H1 (cell line): ENCODE measurements at regions not wholly inside any gene's neighbourhood (a gene's known extent, or its start where the extent isn't known, plus 50 kb on each side); places are given as distances from the start of the nearest gene placed in this dataset.

Source experiments
- CTCF ChIA-PET: fragments of 300-600 bp; sonication (Branson Sonifier 250); formaldehyde crosslinking; loops from one replicate; lab custom pipeline; 2021; ENCODE audit not compliant: partially characterized antibody; lab: Charles Lee
- POLR2A ChIA-PET: fragments of 300-600 bp; sonication (Branson Sonifier 250); formaldehyde crosslinking; loops from one replicate; lab custom pipeline; 2021; ENCODE audit warnings: inconsistent platforms; ENCODE audit not compliant: partially characterized antibody; lab: Charles Lee
- DNase-seq, 2 experiments: peaks; one replicate each; pipeline versions ENCODE4 v3.0.0 to v3.0.0-alpha.2; 2010 to 2022; ENCODE audit warnings: low spot score in 2 of 2, low read depth in 1 of 2, mixed read lengths in 1 of 2
- FAIRE-seq: peaks from 2 replicates; lab custom pipeline; 2011; peaks lifted over from hg19 to GRCh38; lab: Jason Lieb, UNC
- H2AFZ ChIP-seq: 2 replicates; pipeline ENCODE4 v1.8.1; 2012; ENCODE audit warnings: low read length, inconsistent platforms
- H2AK5ac ChIP-seq: 2 replicates; pipeline ENCODE4 v1.6.1; 2013; ENCODE audit warnings: low read depth, low read length
- H2BK120ac ChIP-seq: replicated peaks from 2 replicates; pipeline ENCODE3; 2013; ENCODE audit warnings: low read depth, low read length, inconsistent platforms
- H2BK12ac ChIP-seq: 2 replicates; pipeline ENCODE4 v1.6.1; 2013; ENCODE audit warnings: low read depth, low read length
- H2BK15ac ChIP-seq: 2 replicates; pipeline ENCODE4 v1.6.1; 2013; ENCODE audit warnings: low read length
- H2BK20ac ChIP-seq: 2 replicates; pipeline ENCODE4 v1.6.1; 2013; ENCODE audit warnings: low read length
- H2BK5ac ChIP-seq: 2 replicates; pipeline ENCODE4 v1.6.1; 2013; ENCODE audit warnings: low read depth, low read length
- H3K14ac ChIP-seq: 2 replicates; pipeline ENCODE4 v1.6.1; 2013; ENCODE audit warnings: inconsistent platforms; ENCODE audit not compliant: insufficient read length
- H3K18ac ChIP-seq: 2 replicates; pipeline ENCODE4 v1.6.1; 2013; ENCODE audit warnings: low read length; ENCODE audit errors: extremely low read depth
- H3K23ac ChIP-seq: 2 replicates; pipeline ENCODE4 v1.6.1; 2013; ENCODE audit warnings: inconsistent platforms; ENCODE audit not compliant: insufficient read length
- H3K23me2 ChIP-seq: 2 replicates; pipeline ENCODE4 v1.6.1; 2013; ENCODE audit warnings: low read depth, low read length
- H3K27ac ChIP-seq: 2 replicates; pipeline ENCODE4 v1.6.1; 2011; ENCODE audit warnings: low read depth, low read length, inconsistent platforms
- H3K27me3 ChIP-seq, 4 experiments: replicated peaks in 1 of 4; 1 replicate in 1 of 4; 2 replicates in 3 of 4; pipeline versions ENCODE4 v1.6.1 to v1.8.1; 2011 to 2013; ENCODE audit warnings: low read length in 3 of 4, mild to moderate bottlenecking in 3 of 4, inconsistent platforms in 2 of 4, mixed read lengths in 2 of 4, moderate library complexity in 1 of 4; ENCODE audit not compliant: control insufficient read depth in 3 of 4, insufficient read depth in 3 of 4; ENCODE audit errors: extremely low read depth in 1 of 4
- H3K36me3 ChIP-seq, 4 experiments: 2 replicates each; pipeline versions ENCODE4 v1.6.1 to v1.8.1; 2011 to 2013; ENCODE audit warnings: mild to moderate bottlenecking in 4 of 4, low read length in 3 of 4, moderate library complexity in 2 of 4, control low read depth in 1 of 4, inconsistent platforms in 1 of 4; ENCODE audit not compliant: insufficient read depth in 4 of 4, control insufficient read depth in 2 of 4
- H3K4ac ChIP-seq: replicated peaks from 2 replicates; pipeline ENCODE3; 2013; ENCODE audit warnings: low read length, low read depth, mixed read lengths, inconsistent platforms; ENCODE audit not compliant: insufficient read length
- H3K4me1 ChIP-seq, 4 experiments: replicated peaks in 1 of 4; 1 replicate in 1 of 4; 2 replicates in 3 of 4; pipeline versions ENCODE4 v1.6.1 to v1.8.1; 2011 to 2013; ENCODE audit warnings: low read length in 3 of 4, inconsistent platforms in 2 of 4, mixed read lengths in 1 of 4; ENCODE audit not compliant: insufficient read depth in 4 of 4, control insufficient read depth in 3 of 4
- H3K4me2 ChIP-seq, 2 experiments: 2 replicates each; pipeline versions ENCODE4 v1.6.1 to v1.8.1; 2011 to 2013; ENCODE audit warnings: low read depth in 2 of 2, low read length in 2 of 2, control low read depth in 1 of 2, inconsistent platforms in 1 of 2, mild to moderate bottlenecking in 1 of 2; ENCODE audit not compliant: insufficient read depth in 1 of 2
- H3K4me3 ChIP-seq, 4 experiments: fragments of 200-600, 300-600 bp in 1 of 4; sonication (generic), shearing (Covaris generic), sonication (Bioruptor Twin) in 1 of 4; 2 replicates each; pipeline versions ENCODE4 v1.5.1 to v1.8.1; 2011 to 2016; ENCODE audit warnings: low read length in 4 of 4, low read depth in 3 of 4, control low read depth in 2 of 4, inconsistent platforms in 2 of 4, mild to moderate bottlenecking in 2 of 4, mixed read lengths in 1 of 4, moderate library complexity in 1 of 4; ENCODE audit not compliant: insufficient read depth in 2 of 4; ENCODE audit errors: extremely low read depth in 1 of 4
- H3K56ac ChIP-seq: replicated peaks from 2 replicates; pipeline ENCODE3; 2013; ENCODE audit warnings: low read depth, mild to moderate bottlenecking, mixed read lengths, low read length, inconsistent platforms; ENCODE audit not compliant: insufficient read length
- H3K79me1 ChIP-seq: 2 replicates; pipeline ENCODE4 v1.6.1; 2013; ENCODE audit warnings: low read depth, low read length, control low read depth
- H3K79me2 ChIP-seq, 2 experiments: 2 replicates each; pipeline versions ENCODE4 v1.6.1 to v1.8.1; 2012 to 2013; ENCODE audit warnings: low read length in 2 of 2, mild to moderate bottlenecking in 2 of 2, inconsistent platforms in 1 of 2; ENCODE audit not compliant: insufficient read depth in 2 of 2, control insufficient read depth in 1 of 2
- H3K9ac ChIP-seq, 4 experiments: replicated peaks in 1 of 4; 1 replicate in 1 of 4; 2 replicates in 3 of 4; pipeline versions ENCODE4 v1.6.1 to v1.8.1; 2011 to 2013; ENCODE audit warnings: low read depth in 3 of 4, low read length in 3 of 4, control low read depth in 2 of 4, mild to moderate bottlenecking in 2 of 4, moderate library complexity in 2 of 4, inconsistent platforms in 1 of 4; ENCODE audit errors: extremely low read depth in 1 of 4
- H3K9me3 ChIP-seq, 2 experiments: 2 replicates each; pipeline versions ENCODE4 v1.6.1 to v1.8.1; 2012 to 2013; ENCODE audit warnings: mild to moderate bottlenecking in 2 of 2, moderate library complexity in 2 of 2, control low read depth in 1 of 2, inconsistent platforms in 1 of 2, low read depth in 1 of 2, low read length in 1 of 2, mixed read lengths in 1 of 2; ENCODE audit not compliant: insufficient read depth in 2 of 2
- H4K20me1 ChIP-seq, 2 experiments: replicated peaks in 1 of 2; 2 replicates each; pipeline versions ENCODE3 to v1.8.1; 2011 to 2013; ENCODE audit warnings: inconsistent platforms in 2 of 2, low read length in 2 of 2, mild to moderate bottlenecking in 1 of 2; ENCODE audit not compliant: insufficient read depth in 2 of 2, control insufficient read depth in 1 of 2
- H4K5ac ChIP-seq: 2 replicates; pipeline ENCODE4 v1.6.1; 2013; ENCODE audit warnings: low read length, low read depth, mixed read lengths, inconsistent platforms; ENCODE audit not compliant: insufficient read length
- H4K8ac ChIP-seq: 2 replicates; pipeline ENCODE4 v1.8.0; 2013; ENCODE audit warnings: mild to moderate bottlenecking, moderate library complexity, low read length, inconsistent platforms; ENCODE audit not compliant: insufficient read depth; ENCODE audit errors: extremely low read depth
- H4K91ac ChIP-seq: replicated peaks from 2 replicates; pipeline ENCODE3; 2013; ENCODE audit warnings: low read length, mixed read lengths, inconsistent platforms; ENCODE audit not compliant: insufficient read length
- ASH2L ChIP-seq: fragments of 200-600, 300-600 bp; sonication (generic); IDR thresholded peaks from one replicate; pipeline ENCODE4 v1.7.1; 2017; ENCODE audit warnings: low read length
- BRCA1 ChIP-seq: IDR thresholded peaks from 2 replicates; pipeline ENCODE4 v1.6.1; 2012; ENCODE audit warnings: low read depth, low read length, improper control_type of control experiment
- CBX8 ChIP-seq: fragments of 300-800, 300-1000 bp; sonication (generic); IDR thresholded peaks from 2 replicates; pipeline ENCODE4 v1.7.1; 2016; ENCODE audit warnings: low read depth, low read length, borderline replicate concordance
- CEBPB ChIP-seq: IDR thresholded peaks from 2 replicates; pipeline ENCODE4 v1.6.1; 2012; ENCODE audit warnings: low read depth, low read length
- HDAC2 ChIP-seq, 2 experiments: fragments of 300-600 bp in 1 of 2; sonication (generic) in 1 of 2; IDR thresholded peaks; 2 replicates each; pipeline ENCODE4 v1.6.1; 2011 to 2012; ENCODE audit warnings: low read depth in 2 of 2, low read length in 2 of 2, mild to moderate bottlenecking in 2 of 2, moderate library complexity in 2 of 2, borderline replicate concordance in 1 of 2, inconsistent platforms in 1 of 2
- MAFK ChIP-seq: IDR thresholded peaks from 2 replicates; pipeline ENCODE4 v1.6.1; 2012; ENCODE audit warnings: low read depth, mild to moderate bottlenecking, improper control_type of control experiment, low read length
- NANOG ChIP-seq: IDR thresholded peaks from 2 replicates; pipeline ENCODE4 v1.6.1; 2011; ENCODE audit warnings: low read length, low read depth, mild to moderate bottlenecking, inconsistent platforms; ENCODE audit not compliant: insufficient read depth, poor library complexity, severe bottlenecking
- POU5F1 ChIP-seq: IDR thresholded peaks from 2 replicates; pipeline ENCODE4 v1.6.1; 2011; ENCODE audit warnings: low read depth, mild to moderate bottlenecking, low read length, moderate library complexity
- SP1 ChIP-seq: IDR thresholded peaks from 2 replicates; pipeline ENCODE4 v1.6.1; 2011; ENCODE audit warnings: low read depth, low read length
- ZNF274 ChIP-seq: IDR thresholded peaks from 2 replicates; pipeline ENCODE4 v1.7.0; 2012; ENCODE audit warnings: low read length, borderline replicate concordance; ENCODE audit errors: extremely low read depth
- WGBS, 2 experiments: shearing (Covaris generic) in 1 of 2; methylation state at CpG; one replicate each; pipeline versions ENCODE4 v1.1.6 to v1.1.7; 2013 to 2015; ENCODE audit warnings: low lambda C conversion rate in 2 of 2, mixed read lengths in 2 of 2, inconsistent platforms in 1 of 2, low coverage in 1 of 2, missing lambda C conversion rate in 1 of 2; ENCODE audit not compliant: insufficient replicate concordance in 2 of 2, insufficient coverage in 1 of 2, insufficient read length in 1 of 2; ENCODE audit errors: extremely low coverage in 1 of 2, missing lambda C conversion rate in 1 of 2; 5-methylcytosine and 5-hydroxymethylcytosine counted together

DNA sequence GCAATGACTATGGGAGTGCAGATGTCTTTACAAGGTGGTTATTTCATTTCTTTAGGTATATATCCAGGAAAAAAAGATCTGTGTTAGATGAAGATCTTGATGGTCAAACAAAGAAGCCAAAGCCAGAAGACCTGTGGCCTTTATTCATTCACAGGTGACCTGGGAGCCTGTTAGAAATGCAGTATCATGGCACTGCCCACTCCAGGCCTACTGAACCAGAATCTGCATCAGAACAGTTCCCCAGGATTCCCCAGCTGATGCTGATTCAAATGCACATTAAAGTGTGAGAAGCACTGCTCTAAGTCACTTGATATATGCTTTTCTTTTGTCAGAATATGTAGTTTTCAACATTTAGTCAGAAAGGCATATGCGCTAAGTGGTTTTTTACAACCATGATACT is 251.1 kb downstream of the IPMK start:
- no peaks in the 10 kb centered on the region for H3K23me2 ChIP-seq
- no peak overlapping the region for H3K18ac ChIP-seq
- peak; percentile 92 for FAIRE-seq
- ChIA-PET CTCF (no interaction called here), POLR2A (no interaction called here)
- H3K4ac ChIP-seq = no peak overlapping the region
- no peaks in the 10 kb centered on the region for H3K79me2 ChIP-seq
- no peak overlapping the region for H3K27ac ChIP-seq
- DNase-seq = peak in 1 of 2 experiments; percentile 15
- no peak overlapping the region for H2BK15ac ChIP-seq
- H3K14ac ChIP-seq = no peak overlapping the region
- H3K23ac ChIP-seq = no peak overlapping the region
- H2AK5ac ChIP-seq = no peak overlapping the region
- H2BK120ac ChIP-seq = no peak overlapping the region
- H3K9ac ChIP-seq = no peak overlapping the region
- H3K27me3 ChIP-seq = no peaks in the 10 kb centered on the region
- no peaks in the 10 kb centered on the region for H3K79me1 ChIP-seq
- no peaks in the 10 kb centered on the region for H4K20me1 ChIP-seq
- no peak overlapping the region for H2BK20ac ChIP-seq
- H3K56ac ChIP-seq = no peak overlapping the region
- H4K91ac ChIP-seq = no peak overlapping the region
- peak overlapping the region in 1 of 4 experiments; percentile 14; a peak in 1 of 8 replicates for H3K4me3 ChIP-seq
- 0 out of 4 replicates have a peak overlapping the region, but pooled peaks of 1 of the 2 experiments have one; percentile 11 for H3K4me2 ChIP-seq
- H3K4me1 ChIP-seq = peaks cover 0 to 13% (median 0%) of the 10 kb centered on the region in 4 experiments; a peak in 1 of 7 replicates
- no peak overlapping the region for H4K8ac ChIP-seq
- H3K9me3 ChIP-seq = peaks cover 8 to 12% of the 10 kb centered on the region in 2 experiments; a peak in 3 of 4 replicates
- H2BK5ac ChIP-seq = no peak overlapping the region
- no peak overlapping the region for H4K5ac ChIP-seq
- no peak overlapping the region for H2BK12ac ChIP-seq
- H2AFZ ChIP-seq = no peak overlapping the region
- 93% methylated on average over 1 of the region's 1 CpG; no CpG with 5 or more reads in 1 of the 2 experiments for WGBS, 2 experiments
- H3K36me3 ChIP-seq = peaks cover 0 to 5% (median 0%) of the 10 kb centered on the region in 4 experiments; a peak in 3 of 8 replicates
- TF ChIP-seq MAFK (peak; percentile 9; the same call in 1 of the 2 replicates), NANOG (no peak), SP1 (no peak), POU5F1 (peak; percentile 37; the same call in 1 of the 2 replicates), CBX8 (no peak), BRCA1 (no peak), ZNF274 (no peak), ASH2L (no peak), CEBPB (no peak), HDAC2 (IDR thresholded peaks at IDR 0.05; ENCODE audit: borderline replicate concordance in 1 of 2, low read depth in 2 of 2, low read length in 2 of 2) (no peak)
